Breast epithelium (tissue), 3 donors: ENCODE measurements at regions not wholly inside any gene's neighbourhood (a gene's known extent, or its start where the extent isn't known, plus 50 kb on each side); places are given as distances from the start of the nearest gene placed in this dataset.

Experiments used
- CTCF ChIP-seq, 3 donors: fragments of 450-650 bp; IDR thresholded peaks; one replicate each; pipeline ENCODE4 v1.5.1; 2016 to 2017; ENCODE audit warnings: antibody characterized with exemption in 3 of 3, mild to moderate bottlenecking in 3 of 3, moderate library complexity in 3 of 3
- POLR2A ChIP-seq: fragments of 450-650 bp; IDR thresholded peaks from one replicate; pipeline ENCODE4 v1.6.1; 2016; ENCODE audit warnings: antibody characterized with exemption, mild to moderate bottlenecking, moderate library complexity
- POLR2AphosphoS5 ChIP-seq, 3 donors: sonication (generic); formaldehyde crosslinking; IDR thresholded peaks; one replicate each; pipeline ENCODE4 v1.6.1; 2017; ENCODE audit warnings: antibody characterized with exemption in 3 of 3

- TF ChIP-seq CTCF (IDR thresholded peaks at IDR 0.05) (no peak), POLR2A (no peak), POLR2AphosphoS5 (IDR thresholded peaks at IDR 0.05) (no peak)
Observed at GRCh38 chr20:40016392-40016791, 672.6 kb downstream of the MAFB start.
